ENCODE measurements at regions not wholly inside any gene's neighbourhood (a gene's known extent, or its start where the extent isn't known, plus 50 kb on each side); places are given as distances from the start of the nearest gene placed in this dataset.

DNA sequence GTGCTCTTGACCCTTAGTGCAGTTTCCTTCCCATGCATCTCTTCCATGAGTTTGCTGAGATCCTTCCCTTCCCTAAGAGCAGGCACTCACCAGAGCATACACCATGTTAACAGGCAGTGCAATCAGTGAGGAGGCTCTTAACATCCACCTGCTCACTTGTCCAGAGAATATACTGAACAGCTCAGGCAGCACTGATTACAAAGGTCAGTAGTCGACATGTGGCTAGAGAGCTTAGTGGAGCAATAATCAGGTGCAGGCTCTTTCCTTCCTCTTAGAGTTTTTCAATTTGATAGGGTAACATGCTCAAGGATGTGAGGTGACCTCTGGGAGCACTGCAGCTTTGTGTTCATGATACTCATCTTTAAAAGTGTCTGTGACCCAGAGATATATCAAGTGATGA is 144.1 kb upstream of the SETBP1 start:
- TF ChIP-seq, protein P1, sequence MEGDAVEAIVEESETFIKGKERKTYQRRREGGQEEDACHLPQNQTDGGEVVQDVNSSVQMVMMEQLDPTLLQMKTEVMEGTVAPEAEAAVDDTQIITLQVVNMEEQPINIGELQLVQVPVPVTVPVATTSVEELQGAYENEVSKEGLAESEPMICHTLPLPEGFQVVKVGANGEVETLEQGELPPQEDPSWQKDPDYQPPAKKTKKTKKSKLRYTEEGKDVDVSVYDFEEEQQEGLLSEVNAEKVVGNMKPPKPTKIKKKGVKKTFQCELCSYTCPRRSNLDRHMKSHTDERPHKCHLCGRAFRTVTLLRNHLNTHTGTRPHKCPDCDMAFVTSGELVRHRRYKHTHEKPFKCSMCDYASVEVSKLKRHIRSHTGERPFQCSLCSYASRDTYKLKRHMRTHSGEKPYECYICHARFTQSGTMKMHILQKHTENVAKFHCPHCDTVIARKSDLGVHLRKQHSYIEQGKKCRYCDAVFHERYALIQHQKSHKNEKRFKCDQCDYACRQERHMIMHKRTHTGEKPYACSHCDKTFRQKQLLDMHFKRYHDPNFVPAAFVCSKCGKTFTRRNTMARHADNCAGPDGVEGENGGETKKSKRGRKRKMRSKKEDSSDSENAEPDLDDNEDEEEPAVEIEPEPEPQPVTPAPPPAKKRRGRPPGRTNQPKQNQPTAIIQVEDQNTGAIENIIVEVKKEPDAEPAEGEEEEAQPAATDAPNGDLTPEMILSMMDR (IDR thresholded peaks at IDR 0.05): no peak
- no peak for TF ChIP-seq POLR2A (IDR thresholded peaks at IDR 0.05)
